ENCODE measurements at regions not wholly inside any gene's neighbourhood (a gene's known extent, or its start where the extent isn't known, plus 50 kb on each side); places are given as distances from the start of the nearest gene placed in this dataset.

- no peak for TF ChIP-seq REST (IDR thresholded peaks at IDR 0.05; ENCODE audit: low read depth)
- no peak for TF ChIP-seq CTCF (IDR thresholded peaks at IDR 0.05 in 2 of 3, conservative IDR thresholded peaks at IDR 0.05 in 1 of 3; ENCODE audit: borderline replicate concordance in 1 of 3, insufficient read depth in 1 of 3, low read depth in 2 of 3, low read length in 2 of 3)
- TF ChIP-seq POLR2AphosphoS5 (IDR thresholded peaks at IDR 0.05; ENCODE audit: low read depth, low read length): no peak
- TF ChIP-seq RAD21 (IDR thresholded peaks at IDR 0.05; ENCODE audit: low read depth): no peak
- TF ChIP-seq SRF (IDR thresholded peaks at IDR 0.05; ENCODE audit: low read depth): no peak
Observed at GRCh38 chr2:43126817-43127207, 99.6 kb downstream of the ZFP36L2 start.
